ENCODE measurements at regions not wholly inside any gene's neighbourhood (a gene's known extent, or its start where the extent isn't known, plus 50 kb on each side); places are given as distances from the start of the nearest gene placed in this dataset.
"Not testable (repeated sequence)": the region's sequence is repeated elsewhere in the genome, so short reads cannot be mapped to it uniquely, and the experiment has no call there.

GRCh38 chr16:19967963-19968362 is 83.3 kb upstream of the GPRC5B start:
- TF ChIP-seq CTCF (IDR thresholded peaks at IDR 0.05): no peak
- TF ChIP-seq POLR2A (IDR thresholded peaks at IDR 0.05): no peak
- intact Hi-C loops (cut with DNase I; ENCODE audit: low total_unique reads): no loop called here
- no peak overlapping the region for H3K4me3 ChIP-seq (ENCODE audit: low read depth, poor library complexity, severe bottlenecking)
- WGBS, 2 donors: 90 to 92% methylated on average over 5 of the region's 5 CpGs
- no peak for DNase-seq (ENCODE audit: low spot score in 2 of 2)

GRCh38 chr16:19967561-19967960 is 82.9 kb upstream of the GPRC5B start:
- no peak for TF ChIP-seq CTCF (IDR thresholded peaks at IDR 0.05)
- TF ChIP-seq POLR2A (IDR thresholded peaks at IDR 0.05): no peak
- intact Hi-C loops (cut with DNase I; ENCODE audit: low total_unique reads): no loop called here
- no peak for DNase-seq (ENCODE audit: low spot score in 2 of 2)
- no peak overlapping the region for H3K4me3 ChIP-seq (ENCODE audit: low read depth, poor library complexity, severe bottlenecking)

- TF ChIP-seq CTCF (IDR thresholded peaks at IDR 0.05): no peak
- no peak for TF ChIP-seq POLR2A (IDR thresholded peaks at IDR 0.05)
- WGBS, 2 donors: 57 to 60% methylated on average over 5 of the region's 5 CpGs
- no peak overlapping the region for H3K4me3 ChIP-seq (ENCODE audit: low read depth, poor library complexity, severe bottlenecking)
- intact Hi-C loops (cut with DNase I; ENCODE audit: low total_unique reads): no loop called here
- peak in 1 of 2 donors; percentile 17 for DNase-seq (ENCODE audit: low spot score in 2 of 2)
Measured at GRCh38 chr16:19963301-19963700, 78.7 kb upstream of the GPRC5B start.

- no peak for TF ChIP-seq CTCF (IDR thresholded peaks at IDR 0.05)
- no peak for TF ChIP-seq POLR2A (IDR thresholded peaks at IDR 0.05)
- 56 to 60% methylated on average over 5 of the region's 5 CpGs for WGBS, 2 donors
- peak in 1 of 2 donors; percentile 7 for DNase-seq (ENCODE audit: low spot score in 2 of 2)
- H3K4me3 ChIP-seq (ENCODE audit: low read depth, poor library complexity, severe bottlenecking): no peak overlapping the region
- intact Hi-C loops (cut with DNase I; ENCODE audit: low total_unique reads): no loop called here
Measured at GRCh38 chr16:19960183-19960582, 75.5 kb upstream of the GPRC5B start.

- 39 to 40% methylated on average over 5 of the region's 5 CpGs for WGBS, 2 donors
- no peak for TF ChIP-seq POLR2A (IDR thresholded peaks at IDR 0.05)
- TF ChIP-seq CTCF (IDR thresholded peaks at IDR 0.05): no peak
- H3K4me3 ChIP-seq (ENCODE audit: low read depth, poor library complexity, severe bottlenecking): no peak overlapping the region
- peak in 1 of 2 donors; percentile 37 for DNase-seq (ENCODE audit: low spot score in 2 of 2)
- intact Hi-C loops (cut with DNase I; ENCODE audit: low total_unique reads): no loop called here
Measured at GRCh38 chr16:19959736-19960135, 75.1 kb upstream of the GPRC5B start.

GRCh38 chr16:19955896-19956295 is 71.2 kb upstream of the GPRC5B start:
- H3K4me3 ChIP-seq (ENCODE audit: low read depth, poor library complexity, severe bottlenecking); intact Hi-C loops (cut with DNase I; ENCODE audit: low total_unique reads): not testable (repeated sequence)
- 88 to 93% methylated on average over 3 of the region's 3 CpGs for WGBS, 2 donors
- DNase-seq (ENCODE audit: low spot score in 2 of 2): peak in 1 of 2 donors; percentile 2

- intact Hi-C loops (cut with DNase I; ENCODE audit: low total_unique reads); H3K4me3 ChIP-seq (ENCODE audit: low read depth, poor library complexity, severe bottlenecking); DNase-seq (ENCODE audit: low spot score in 2 of 2): not testable (repeated sequence)
- 62 to 63% methylated on average over 3 of the region's 3 CpGs for WGBS, 2 donors
Measured at GRCh38 chr16:19955084-19955483, 70.4 kb upstream of the GPRC5B start.

All from lower leg skin (tissue), 4 donors.